ENCODE measurements at regions not wholly inside any gene's neighbourhood (a gene's known extent, or its start where the extent isn't known, plus 50 kb on each side); places are given as distances from the start of the nearest gene placed in this dataset.

DNA sequence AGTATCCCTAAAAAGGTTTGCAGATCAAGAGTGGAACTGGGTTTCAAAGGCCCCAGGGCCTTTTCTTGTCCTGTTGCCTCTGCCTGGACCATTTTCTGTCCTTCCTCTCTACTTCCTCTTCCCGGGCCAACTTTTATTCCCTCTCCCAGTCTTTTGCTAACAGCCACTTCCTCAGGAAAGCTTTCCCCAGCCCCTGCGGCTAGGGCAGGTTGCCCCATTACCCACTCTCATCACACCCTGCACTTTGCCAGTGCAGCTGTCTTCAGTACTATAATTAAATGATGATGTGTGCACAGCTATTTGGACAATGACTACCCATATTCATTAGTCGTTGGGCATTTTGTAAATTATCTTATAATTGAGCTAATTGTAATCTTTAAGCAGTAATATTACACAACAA lies 150.5 kb upstream of the THBS1 start:
- H3K4me1 Mint-ChIP-seq (ENCODE audit: low read depth) = peaks cover 41% of the 10 kb centered on the region
- H3K36me3 Mint-ChIP-seq (ENCODE audit: low read depth) = no peaks in the 10 kb centered on the region
- no peak overlapping the region for H3K4me3 Mint-ChIP-seq
- peaks cover 2% of the 10 kb centered on the region for H3K9me3 Mint-ChIP-seq
- H3K27me3 Mint-ChIP-seq = peaks cover 46% of the 10 kb centered on the region
- H3K27ac Mint-ChIP-seq = peak overlapping the region; percentile 1
- no peak for DNase-seq

DNA sequence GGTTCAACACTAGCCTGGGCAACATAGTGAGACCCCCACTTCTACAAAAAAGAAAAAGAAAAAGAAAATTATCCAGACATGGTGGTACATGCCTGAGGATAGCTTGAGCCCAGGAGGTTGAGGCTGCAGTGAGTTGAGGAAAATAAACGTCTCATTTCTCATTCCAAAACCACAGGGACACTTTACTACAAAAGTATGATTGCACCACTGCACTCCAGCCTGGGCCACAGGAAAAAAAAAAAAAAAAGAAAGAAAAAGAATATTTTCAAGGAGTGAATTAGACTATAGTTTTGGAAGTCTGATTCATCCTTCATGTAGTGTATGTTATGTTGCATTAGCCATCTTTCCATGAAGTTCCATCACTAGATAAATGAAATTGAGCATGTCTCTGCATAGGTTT lies 149.5 kb upstream of the THBS1 start:
- no peaks in the 10 kb centered on the region for H3K36me3 Mint-ChIP-seq (ENCODE audit: low read depth)
- no peak overlapping the region for H3K27ac Mint-ChIP-seq
- peaks cover 46% of the 10 kb centered on the region for H3K27me3 Mint-ChIP-seq
- no peak overlapping the region for H3K4me3 Mint-ChIP-seq
- H3K4me1 Mint-ChIP-seq (ENCODE audit: low read depth) = peaks cover 41% of the 10 kb centered on the region
- H3K9me3 Mint-ChIP-seq = peaks cover 2% of the 10 kb centered on the region
- no peak for DNase-seq

DNA sequence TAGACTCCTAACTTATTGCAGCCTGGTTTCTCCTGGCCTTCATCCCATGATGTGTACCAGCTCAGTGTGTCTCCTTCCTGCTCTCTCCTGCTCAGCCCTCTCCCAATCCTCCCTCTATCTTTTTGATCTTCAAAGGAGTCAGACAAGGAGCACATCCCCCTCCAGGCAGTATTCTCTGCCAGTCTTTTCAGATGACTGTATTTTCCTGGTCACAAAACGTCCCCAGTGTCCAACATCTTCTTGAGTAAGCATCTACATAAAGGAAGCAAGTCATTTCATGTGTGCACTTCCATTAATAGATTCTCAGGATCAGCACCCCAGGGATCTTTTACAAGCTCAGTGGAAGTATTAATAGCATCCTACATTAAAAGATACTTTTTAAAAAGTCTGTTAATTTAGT lies 148.9 kb upstream of the THBS1 start:
- no peak overlapping the region for H3K4me3 Mint-ChIP-seq
- no peaks in the 10 kb centered on the region for H3K36me3 Mint-ChIP-seq (ENCODE audit: low read depth)
- H3K9me3 Mint-ChIP-seq = no peaks in the 10 kb centered on the region
- no peak for DNase-seq
- peaks cover 49% of the 10 kb centered on the region for H3K27me3 Mint-ChIP-seq
- H3K27ac Mint-ChIP-seq = no peak overlapping the region
- H3K4me1 Mint-ChIP-seq (ENCODE audit: low read depth) = peaks cover 35% of the 10 kb centered on the region

DNA sequence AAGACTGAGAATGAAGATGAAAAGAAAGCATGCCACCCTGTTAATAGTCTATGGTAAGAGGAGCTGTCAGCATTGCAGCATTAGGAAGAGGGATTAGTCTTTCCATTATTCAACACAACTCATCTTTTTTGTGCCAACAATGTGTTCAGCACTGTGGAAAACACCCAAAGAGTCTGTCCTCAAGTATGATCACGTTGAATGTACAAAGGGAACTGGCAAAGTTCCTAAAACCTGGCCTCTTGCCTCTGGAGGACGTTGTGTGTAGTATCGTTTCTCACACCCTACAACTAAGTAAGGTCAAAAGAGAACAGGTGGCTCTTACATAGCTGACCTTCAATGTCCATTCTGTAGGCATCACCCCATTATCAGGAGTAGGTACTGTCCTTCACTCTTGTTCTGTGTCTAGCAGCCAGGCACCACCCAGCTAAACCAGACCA lies 147.9 kb upstream of the THBS1 start:
- Mint-ChIP-seq H3K9me3 (no peaks in the 10 kb centered on the region), H3K4me1 (ENCODE audit: low read depth) (peaks cover 26% of the 10 kb centered on the region), H3K4me3 (no peak overlapping the region), H3K27ac (no peak overlapping the region), H3K27me3 (peaks cover 58% of the 10 kb centered on the region), H3K36me3 (ENCODE audit: low read depth) (no peaks in the 10 kb centered on the region)
- no peak for DNase-seq

DNA sequence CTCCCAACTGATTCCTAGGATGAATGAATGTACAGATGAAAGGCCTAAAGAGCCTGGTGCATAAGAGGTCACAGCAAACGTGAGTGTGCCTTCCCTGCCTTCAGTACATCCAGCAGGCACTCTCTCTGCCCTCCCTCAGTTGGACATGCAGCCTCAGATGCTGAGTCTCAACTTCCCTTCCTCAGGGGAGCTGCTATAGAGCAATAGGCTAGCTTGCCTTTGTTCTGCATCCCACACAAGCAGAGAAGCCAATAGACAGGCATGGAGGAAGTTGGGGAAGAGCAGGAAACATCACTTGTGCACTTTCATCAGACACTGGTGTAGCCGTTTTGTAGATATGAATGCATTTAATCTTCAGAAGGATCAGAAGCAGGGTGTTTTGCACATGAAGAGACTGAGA lies 147.5 kb upstream of the THBS1 start:
- Mint-ChIP-seq H3K4me1 (ENCODE audit: low read depth) (peaks cover 21% of the 10 kb centered on the region), H3K27ac (no peak overlapping the region), H3K27me3 (peaks cover 59% of the 10 kb centered on the region)

DNA sequence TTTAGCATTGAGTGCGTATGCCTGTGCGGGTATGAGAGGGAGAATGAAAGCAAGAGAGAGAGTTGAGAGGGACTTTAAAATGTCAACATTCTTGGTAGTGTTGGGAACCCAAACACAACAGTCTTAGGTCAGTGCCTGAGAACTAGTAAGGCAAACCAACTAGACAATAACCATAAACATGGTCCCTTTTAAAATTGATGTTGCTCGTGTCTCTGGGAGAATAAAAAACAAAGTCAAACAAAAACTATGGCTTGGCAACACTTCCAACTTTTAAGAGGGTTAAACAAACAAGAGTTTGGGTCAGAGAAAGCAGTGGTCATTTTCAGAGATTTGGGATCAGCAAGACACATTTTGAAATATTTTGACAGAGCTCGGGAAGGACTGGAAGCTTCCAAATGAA lies 146.7 kb upstream of the THBS1 start:
- Mint-ChIP-seq H3K9me3 (no peaks in the 10 kb centered on the region), H3K27ac (no peak overlapping the region), H3K27me3 (peaks cover 59% of the 10 kb centered on the region), H3K4me3 (no peak overlapping the region), H3K36me3 (ENCODE audit: low read depth) (no peaks in the 10 kb centered on the region), H3K4me1 (ENCODE audit: low read depth) (peaks cover 13% of the 10 kb centered on the region)
- no peak for DNase-seq

More for the DNA sequence above, 147.5 kb upstream of the THBS1 start:
- no peak overlapping the region for H3K4me3 Mint-ChIP-seq
- no peak for DNase-seq
- no peaks in the 10 kb centered on the region for H3K36me3 Mint-ChIP-seq (ENCODE audit: low read depth)
- no peaks in the 10 kb centered on the region for H3K9me3 Mint-ChIP-seq

DNA sequence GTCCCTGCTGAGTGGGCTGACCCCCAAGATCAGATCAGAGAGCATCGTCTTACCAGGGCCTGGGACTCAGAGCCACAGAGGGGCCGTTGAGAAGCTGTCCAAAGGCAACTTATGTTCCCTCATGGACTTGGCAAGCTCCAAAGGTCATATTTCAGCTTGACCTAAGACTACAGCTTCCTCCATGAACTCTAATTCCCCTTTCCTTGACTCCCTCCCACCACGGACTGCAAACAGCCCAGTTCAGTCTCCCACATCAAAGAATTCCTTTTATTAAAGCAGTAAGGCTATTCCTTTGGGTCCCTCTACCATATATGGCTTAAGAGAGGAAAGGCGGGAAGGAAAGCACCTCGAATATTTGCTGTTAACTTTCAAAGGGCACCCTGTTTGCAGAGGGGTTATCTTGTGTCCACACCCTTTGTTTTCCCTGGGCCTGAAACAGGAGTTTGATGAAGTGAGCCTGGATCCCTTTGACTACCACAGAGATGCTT lies 146.1 kb upstream of the THBS1 start:
- no peak for DNase-seq
- Mint-ChIP-seq H3K4me1 (ENCODE audit: low read depth) (peaks cover 7% of the 10 kb centered on the region), H3K9me3 (no peaks in the 10 kb centered on the region), H3K27me3 (peaks cover 62% of the 10 kb centered on the region), H3K27ac (no peak overlapping the region), H3K36me3 (ENCODE audit: low read depth) (no peaks in the 10 kb centered on the region), H3K4me3 (no peak overlapping the region)

DNA sequence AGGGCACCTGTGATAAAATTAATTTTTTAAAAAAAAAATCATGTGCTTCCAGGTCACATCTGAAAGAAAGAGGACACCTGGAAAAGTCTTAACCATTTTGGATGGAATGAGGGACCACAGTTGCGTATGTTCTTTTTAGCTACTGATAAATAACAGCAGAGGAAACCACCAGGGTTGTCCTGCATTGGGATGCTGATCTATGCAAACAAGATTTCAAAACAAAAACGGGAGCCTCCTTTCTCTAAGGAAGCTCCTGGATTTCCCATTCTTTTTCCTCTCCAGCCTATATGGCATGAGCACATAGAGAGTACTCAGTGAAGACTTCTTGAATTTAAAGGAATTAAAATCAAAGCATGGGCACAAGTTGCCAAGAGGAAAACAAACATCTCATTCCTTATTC lies 145.6 kb upstream of the THBS1 start:
- H3K9me3 Mint-ChIP-seq = no peaks in the 10 kb centered on the region
- H3K27ac Mint-ChIP-seq = no peak overlapping the region
- no peak overlapping the region for H3K4me3 Mint-ChIP-seq
- no peak for DNase-seq
- H3K4me1 Mint-ChIP-seq (ENCODE audit: low read depth) = peaks cover 2% of the 10 kb centered on the region
- H3K27me3 Mint-ChIP-seq = peaks cover 62% of the 10 kb centered on the region
- no peaks in the 10 kb centered on the region for H3K36me3 Mint-ChIP-seq (ENCODE audit: low read depth)

DNA sequence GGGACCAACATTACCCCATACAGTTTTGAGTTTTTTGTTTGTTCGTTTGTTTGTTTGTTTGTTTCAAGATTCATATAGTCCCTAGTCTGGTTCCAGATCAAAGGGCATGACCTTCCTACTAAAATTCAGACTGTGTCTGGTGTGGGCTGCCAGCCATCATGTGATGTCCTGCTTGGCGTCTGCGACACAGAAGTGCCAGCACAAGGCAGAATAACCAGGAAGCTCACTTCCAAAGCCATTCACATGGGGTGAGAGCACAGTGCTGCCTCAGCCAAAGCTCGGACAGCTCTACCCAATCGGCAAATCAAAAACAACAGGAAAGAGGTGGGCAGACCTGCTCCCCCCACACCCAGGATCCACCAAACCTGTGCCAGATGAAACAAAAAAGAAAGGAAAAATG lies 142.6 kb upstream of the THBS1 start:
- Mint-ChIP-seq H3K4me1 (ENCODE audit: low read depth) (no peaks in the 10 kb centered on the region), H3K9me3 (no peaks in the 10 kb centered on the region), H3K36me3 (ENCODE audit: low read depth) (no peaks in the 10 kb centered on the region), H3K27me3 (peaks cover 54% of the 10 kb centered on the region), H3K27ac (no peak overlapping the region), H3K4me3 (no peak overlapping the region)
- DNase-seq = no peak

DNA sequence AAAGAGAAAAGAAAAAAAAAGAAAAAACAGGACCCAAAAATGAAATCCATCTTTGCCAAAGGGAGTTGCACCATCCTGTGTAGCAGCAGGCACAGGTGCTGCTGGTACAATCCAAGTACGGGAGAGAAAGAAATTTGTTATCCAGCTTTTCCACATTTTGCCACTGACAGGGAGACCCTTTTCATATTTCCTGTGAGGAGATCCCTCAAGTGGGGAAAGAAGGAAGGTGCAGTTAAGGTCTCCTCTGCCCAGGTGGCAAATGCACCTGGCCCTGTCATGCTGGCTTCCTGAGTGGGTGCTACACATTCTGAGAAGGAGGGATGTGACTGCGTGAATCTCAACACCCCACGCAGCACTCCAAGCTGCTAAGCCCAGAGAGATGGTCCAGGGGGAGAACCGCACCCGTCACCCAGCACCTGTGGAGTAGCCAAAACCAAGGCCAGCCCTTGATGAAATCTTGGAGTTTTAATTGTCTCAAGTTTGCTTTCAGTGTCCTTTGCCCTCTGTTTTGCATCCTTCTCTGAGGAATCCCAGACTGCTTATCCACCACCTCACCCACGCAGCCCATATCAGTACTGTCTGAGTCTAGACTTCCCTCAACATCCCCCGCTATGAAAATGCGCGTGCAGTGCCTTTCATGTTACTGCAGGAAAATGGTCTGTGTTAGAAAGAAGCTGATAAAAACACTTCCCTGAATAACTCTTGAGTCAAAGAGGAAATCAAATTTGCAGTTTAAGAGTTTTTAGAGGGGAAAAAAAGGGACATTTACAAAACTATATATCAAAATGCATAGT lies 141.9 kb upstream of the THBS1 start:
- H3K36me3 Mint-ChIP-seq (ENCODE audit: low read depth) = no peaks in the 10 kb centered on the region
- no peak overlapping the region for H3K27ac Mint-ChIP-seq
- H3K27me3 Mint-ChIP-seq = peaks cover 46% of the 10 kb centered on the region
- H3K9me3 Mint-ChIP-seq = no peaks in the 10 kb centered on the region
- H3K4me3 Mint-ChIP-seq = no peak overlapping the region
- no peak for DNase-seq
- H3K4me1 Mint-ChIP-seq (ENCODE audit: low read depth) = no peaks in the 10 kb centered on the region

DNA sequence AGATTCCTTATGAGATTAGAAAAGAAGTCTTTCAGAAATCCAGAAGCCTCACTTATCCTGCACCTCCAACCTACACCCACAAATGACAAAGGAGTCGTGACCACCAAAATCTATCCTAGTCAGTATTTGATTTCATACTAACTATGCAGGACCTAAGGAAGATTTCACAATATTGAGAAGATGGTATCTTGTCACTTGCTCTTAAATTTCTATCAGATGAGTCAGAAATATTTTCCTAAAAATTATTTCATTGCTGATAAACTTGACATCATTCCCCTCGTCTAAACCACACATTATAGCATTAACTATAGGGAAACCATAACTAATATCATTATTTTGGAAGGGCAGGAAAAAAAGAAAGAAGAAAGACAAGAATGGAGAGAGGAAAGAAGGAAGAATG lies 138.0 kb upstream of the THBS1 start:
- no peak overlapping the region for H3K4me3 Mint-ChIP-seq
- DNase-seq = no peak
- no peaks in the 10 kb centered on the region for H3K36me3 Mint-ChIP-seq (ENCODE audit: low read depth)
- no peak overlapping the region for H3K27ac Mint-ChIP-seq
- H3K4me1 Mint-ChIP-seq (ENCODE audit: low read depth) = no peaks in the 10 kb centered on the region
- H3K27me3 Mint-ChIP-seq = peaks cover 42% of the 10 kb centered on the region
- no peaks in the 10 kb centered on the region for H3K9me3 Mint-ChIP-seq

DNA sequence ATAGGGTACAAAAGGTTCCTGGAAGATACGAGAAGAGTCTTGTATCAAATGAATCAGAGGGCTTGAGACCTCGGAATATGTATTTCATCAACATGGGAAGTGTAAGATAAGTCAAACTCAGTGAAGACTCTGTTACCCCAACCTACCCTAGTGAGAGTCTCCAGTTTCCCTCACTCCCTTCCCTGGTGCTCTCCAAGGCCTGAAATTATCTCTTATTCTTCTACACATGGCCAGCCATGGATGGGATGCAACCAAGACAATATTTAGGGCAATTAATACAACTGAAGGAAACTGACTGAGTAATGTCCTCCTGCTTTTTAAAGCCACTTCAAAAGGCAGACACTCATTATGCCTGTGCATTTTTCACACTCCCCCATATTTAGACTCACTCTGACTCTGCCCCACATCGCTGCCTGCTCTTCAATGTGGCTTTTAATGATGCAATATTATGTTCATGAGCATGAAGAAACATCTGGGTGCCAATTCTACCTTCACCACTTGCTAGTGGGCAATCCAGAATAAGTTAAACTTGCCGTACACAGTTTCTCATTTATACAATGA lies 137.1 kb upstream of the THBS1 start:
- no peak for DNase-seq
- H3K36me3 Mint-ChIP-seq (ENCODE audit: low read depth) = no peaks in the 10 kb centered on the region
- H3K27ac Mint-ChIP-seq = no peak overlapping the region
- no peaks in the 10 kb centered on the region for H3K4me1 Mint-ChIP-seq (ENCODE audit: low read depth)
- H3K4me3 Mint-ChIP-seq = no peak overlapping the region
- H3K27me3 Mint-ChIP-seq = peaks cover 38% of the 10 kb centered on the region
- no peaks in the 10 kb centered on the region for H3K9me3 Mint-ChIP-seq

DNA sequence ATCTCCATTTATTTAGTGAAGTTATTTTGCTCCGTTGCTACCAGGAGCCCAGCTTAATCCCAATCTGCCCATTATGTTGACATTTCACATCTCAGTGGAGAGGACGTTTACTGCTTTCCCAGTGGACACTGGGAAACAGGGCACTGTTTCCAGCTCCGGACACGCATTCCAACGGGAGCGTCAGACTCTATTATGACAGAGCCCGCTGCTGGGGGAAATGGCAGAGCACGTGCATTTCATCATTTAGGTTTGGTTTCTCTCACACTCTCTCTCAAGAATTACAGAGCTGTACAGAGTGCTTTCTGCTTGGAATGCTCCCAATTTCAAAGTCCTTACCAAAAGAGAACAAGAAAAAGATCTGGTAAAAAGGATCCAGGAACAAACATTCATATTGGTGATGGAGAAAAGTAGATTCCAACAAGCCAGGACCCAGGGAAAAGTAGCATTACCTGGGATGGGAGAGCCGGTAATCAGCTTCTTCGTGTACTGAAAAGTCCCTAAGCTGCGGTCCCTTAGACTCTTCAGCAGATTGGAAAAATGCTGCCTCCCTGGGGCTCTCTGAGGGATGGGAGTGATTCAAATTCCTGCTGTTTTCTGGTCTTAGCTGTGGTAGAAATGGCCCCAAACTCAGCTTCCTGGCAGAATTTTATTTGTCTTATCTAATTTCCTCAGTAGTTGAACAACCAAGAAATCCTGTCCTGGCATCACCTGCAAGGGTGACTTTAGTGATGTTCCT lies 136.0 kb upstream of the THBS1 start:
- peaks cover 36% of the 10 kb centered on the region for H3K27me3 Mint-ChIP-seq
- no peaks in the 10 kb centered on the region for H3K36me3 Mint-ChIP-seq (ENCODE audit: low read depth)

DNA sequence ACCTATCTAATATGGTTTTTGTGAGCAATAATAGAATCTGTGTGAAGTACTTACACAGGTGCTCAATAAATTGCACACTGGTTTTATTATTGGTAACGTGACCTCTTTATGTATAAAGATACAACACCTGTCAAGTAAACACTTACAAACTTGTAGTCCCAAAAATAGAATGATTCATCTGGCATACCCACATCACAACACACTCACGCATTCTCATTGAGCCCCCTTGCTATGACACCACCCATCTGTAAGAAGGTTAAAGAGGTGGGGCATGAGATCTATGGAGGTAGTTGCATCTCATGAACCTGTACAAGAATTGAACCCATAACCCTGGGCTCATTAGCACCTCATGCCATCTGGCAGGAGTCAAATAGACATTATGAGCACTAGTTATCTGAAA lies 134.9 kb upstream of the THBS1 start:
- Mint-ChIP-seq H3K9me3 (no peaks in the 10 kb centered on the region), H3K27ac (no peak overlapping the region), H3K36me3 (ENCODE audit: low read depth) (no peaks in the 10 kb centered on the region), H3K27me3 (peaks cover 45% of the 10 kb centered on the region), H3K4me1 (ENCODE audit: low read depth) (no peaks in the 10 kb centered on the region), H3K4me3 (no peak overlapping the region)
- DNase-seq = no peak

More for the DNA sequence above, 136.0 kb upstream of the THBS1 start:
- H3K4me3 Mint-ChIP-seq = no peak overlapping the region
- no peaks in the 10 kb centered on the region for H3K9me3 Mint-ChIP-seq
- H3K4me1 Mint-ChIP-seq (ENCODE audit: low read depth) = no peaks in the 10 kb centered on the region
- DNase-seq = no peak
- no peak overlapping the region for H3K27ac Mint-ChIP-seq

DNA sequence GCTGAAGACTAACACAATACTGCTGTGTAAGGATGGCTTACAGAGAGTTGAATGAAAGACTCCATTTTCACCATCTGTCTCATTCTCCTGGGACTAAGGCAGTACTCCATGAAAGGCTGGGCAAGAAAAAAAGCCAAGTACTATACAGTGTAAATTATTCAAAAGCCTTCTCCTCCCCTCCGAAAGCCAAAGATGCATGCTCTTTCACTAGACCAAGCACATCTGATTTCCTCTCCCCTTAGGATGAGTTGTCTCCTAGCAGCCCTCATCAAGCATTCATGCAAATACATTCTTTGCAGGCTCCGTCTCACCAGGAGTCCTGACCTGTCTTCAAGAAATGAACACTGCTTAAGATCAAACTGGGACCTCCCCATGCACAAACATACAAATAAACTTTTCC lies 133.5 kb upstream of the THBS1 start:
- Mint-ChIP-seq H3K27ac (no peak overlapping the region), H3K4me3 (no peak overlapping the region), H3K4me1 (ENCODE audit: low read depth) (no peaks in the 10 kb centered on the region), H3K36me3 (ENCODE audit: low read depth) (no peaks in the 10 kb centered on the region), H3K27me3 (peaks cover 39% of the 10 kb centered on the region), H3K9me3 (no peaks in the 10 kb centered on the region)
- DNase-seq = no peak
